ENCODE measurements at regions not wholly inside any gene's neighbourhood (a gene's known extent, or its start where the extent isn't known, plus 50 kb on each side); places are given as distances from the start of the nearest gene placed in this dataset.

- no peak overlapping the region for H2BK12ac ChIP-seq (ENCODE audit: low read depth, low read length)
- H2AK5ac ChIP-seq (ENCODE audit: low read depth, low read length): no peak overlapping the region
- no peaks in the 10 kb centered on the region for H3K4me1 ChIP-seq (replicated peaks in 1 of 4; ENCODE audit: control insufficient read depth in 3 of 4, insufficient read depth in 4 of 4, low read length in 3 of 4)
- no peak overlapping the region for H4K5ac ChIP-seq (ENCODE audit: insufficient read length, low read depth, low read length)
- H4K91ac ChIP-seq (replicated peaks; ENCODE audit: insufficient read length, low read length): no peak overlapping the region
- H3K14ac ChIP-seq (ENCODE audit: insufficient read length): no peak overlapping the region
- no peak overlapping the region for H3K23ac ChIP-seq (ENCODE audit: insufficient read length)
- no peak overlapping the region for H3K18ac ChIP-seq (ENCODE audit: extremely low read depth, low read length)
- no peak for FAIRE-seq
- H3K4me3 ChIP-seq (ENCODE audit: extremely low read depth in 1 of 4, insufficient read depth in 2 of 4, low read depth in 3 of 4, low read length in 4 of 4): no peak overlapping the region
- no peaks in the 10 kb centered on the region for H3K79me1 ChIP-seq (ENCODE audit: low read depth, low read length)
- H4K20me1 ChIP-seq (replicated peaks in 1 of 2; ENCODE audit: control insufficient read depth in 1 of 2, insufficient read depth in 2 of 2, low read length in 2 of 2): no peaks in the 10 kb centered on the region
- no peak overlapping the region for H3K4me2 ChIP-seq (ENCODE audit: insufficient read depth in 1 of 2, low read depth in 2 of 2, low read length in 2 of 2)
- no peaks in the 10 kb centered on the region for H3K9me3 ChIP-seq (ENCODE audit: insufficient read depth in 2 of 2, low read depth in 1 of 2, low read length in 1 of 2)
- no peak overlapping the region for H3K4ac ChIP-seq (replicated peaks; ENCODE audit: insufficient read length, low read depth, low read length)
- no peak overlapping the region for H4K8ac ChIP-seq (ENCODE audit: extremely low read depth, insufficient read depth, low read length)
- H3K9ac ChIP-seq (replicated peaks in 1 of 4; ENCODE audit: extremely low read depth in 1 of 4, low read depth in 3 of 4, low read length in 3 of 4): no peak overlapping the region
- WGBS, 2 experiments (ENCODE audit: extremely low coverage in 1 of 2, insufficient coverage in 1 of 2, insufficient read length in 1 of 2, insufficient replicate concordance in 2 of 2, low coverage in 1 of 2, low lambda C conversion rate in 2 of 2, missing lambda C conversion rate in 1 of 2): 95% methylated on average over 2 of the region's 2 CpGs; no CpG with 5 or more reads in 1 of the 2 experiments
- H2BK20ac ChIP-seq (ENCODE audit: low read length): no peak overlapping the region
- no peaks in the 10 kb centered on the region for H3K36me3 ChIP-seq (ENCODE audit: control insufficient read depth in 2 of 4, insufficient read depth in 4 of 4, low read length in 3 of 4)
- H2BK120ac ChIP-seq (replicated peaks; ENCODE audit: low read depth, low read length): no peak overlapping the region
- H2BK15ac ChIP-seq (ENCODE audit: low read length): no peak overlapping the region
- H2AFZ ChIP-seq (ENCODE audit: low read length): no peak overlapping the region
- no peak overlapping the region for H3K56ac ChIP-seq (replicated peaks; ENCODE audit: insufficient read length, low read depth, low read length)
- no peaks in the 10 kb centered on the region for H3K23me2 ChIP-seq (ENCODE audit: low read depth, low read length)
- TF ChIP-seq HDAC2 (IDR thresholded peaks at IDR 0.05; ENCODE audit: borderline replicate concordance in 1 of 2, low read depth in 2 of 2, low read length in 2 of 2) (no peak), SUZ12 (IDR thresholded peaks at IDR 0.05; ENCODE audit: low read length) (no peak), BRCA1 (IDR thresholded peaks at IDR 0.05; ENCODE audit: low read depth, low read length) (no peak), TAF1 (IDR thresholded peaks at IDR 0.05; ENCODE audit: low read depth, low read length) (no peak), NANOG (IDR thresholded peaks at IDR 0.05; ENCODE audit: insufficient read depth, low read depth, low read length, poor library complexity, severe bottlenecking) (no peak), TEAD4 (IDR thresholded peaks at IDR 0.05; ENCODE audit: low read depth, low read length) (no peak), CTCF (IDR thresholded peaks at IDR 0.05; ENCODE audit: control extremely low read depth in 1 of 3, insufficient read depth in 1 of 3, low read depth in 1 of 3, low read length in 3 of 3) (no peak), CBX8 (IDR thresholded peaks at IDR 0.05; ENCODE audit: borderline replicate concordance, low read depth, low read length) (no peak), RAD21 (IDR thresholded peaks at IDR 0.05 in 1 of 2, conservative IDR thresholded peaks at IDR 0.05 in 1 of 2; ENCODE audit: low read depth in 2 of 2, low read length in 2 of 2) (no peak)
- ChIA-PET CTCF (ENCODE audit: partially characterized antibody) (interaction anchor here (1.9 to 3.2 kb wide), 2 partner anchors 16 to 39 kb away, joined by 6 to 9 read pairs; no protein-coding TSS in a partner anchor), POLR2A (ENCODE audit: partially characterized antibody) (no interaction called here)
- no peaks in the 10 kb centered on the region for H3K79me2 ChIP-seq (ENCODE audit: control insufficient read depth in 1 of 2, insufficient read depth in 2 of 2, low read length in 2 of 2)
- no peak overlapping the region for H3K27ac ChIP-seq (ENCODE audit: low read depth, low read length)
- no peak overlapping the region for H2BK5ac ChIP-seq (ENCODE audit: low read depth, low read length)
- DNase-seq (ENCODE audit: low read depth in 1 of 2, low spot score in 2 of 2): no peak
- H3K27me3 ChIP-seq (replicated peaks in 1 of 4; ENCODE audit: control insufficient read depth in 3 of 4, extremely low read depth in 1 of 4, insufficient read depth in 3 of 4, low read length in 3 of 4): no peaks in the 10 kb centered on the region
Measured at GRCh38 chr2:18078216-18078615, 199.7 kb downstream of the KCNS3 start.
